Left cardiac atrium (tissue), 4 donors: ENCODE measurements at regions not wholly inside any gene's neighbourhood (a gene's known extent, or its start where the extent isn't known, plus 50 kb on each side); places are given as distances from the start of the nearest gene placed in this dataset.

Source experiments
- ATAC-seq, 2 donors: fragments of 200-7000 bp; cut with Tn5 transposase; one replicate each; pipeline ENCODE4 v1.9.1; 2020; ENCODE audit warnings: mild to moderate bottlenecking in 2 of 2, moderate library complexity in 2 of 2
- DNase-seq: peaks from one replicate; pipeline ENCODE4 v3.0.0-alpha.2; 2020
- intact Hi-C, 2 donors: fragments of 100-400 bp; cut with DNase I; formaldehyde crosslinking; loops; one replicate each; pipeline versions ENCODE4 v1.14.1 to v1.15.1; 2022 to 2023
- donor health status: DM: no; HTN: yes; CAD: no.
- donor health status: DM: no; HTN: yes; CAD: no; lungs with severe emphysema.
- donor health status: DM: yes; HTN: yes; CAD: no.
- donor health status: Dilated cardiomyopathy.

GRCh38 chr4:26082565-26082964, 168.5 kb downstream of the SMIM20 start:
- ATAC-seq (no peak), DNase-seq (no peak)
- intact Hi-C loops = loop anchor here (5.0 kb wide), 2 partner anchors 320 to 330 kb away; no protein-coding TSS in a partner anchor

GRCh38 chr4:26083987-26084386, 170.0 kb downstream of the SMIM20 start:
- ATAC-seq = peak in 1 of 2 donors; percentile 34
- no peak for DNase-seq
- intact Hi-C loops = loop anchor here (5.0 kb wide), 2 partner anchors 318 to 328 kb away; no protein-coding TSS in a partner anchor

GRCh38 chr4:26084414-26084813, 170.4 kb downstream of the SMIM20 start:
- no peak for DNase-seq
- intact Hi-C loops = loop anchor here (5.0 kb wide), 2 partner anchors 318 to 328 kb away; no protein-coding TSS in a partner anchor
- no peak for ATAC-seq

- DNase-seq (no peak), ATAC-seq (no peak)
- intact Hi-C loops = no loop called here
Observed at GRCh38 chr4:26085551-26085950, 171.5 kb downstream of the SMIM20 start.

GRCh38 chr4:26086621-26087441, 172.8 kb downstream of the SMIM20 start:
- ATAC-seq = peak; percentile 20 to 49
- intact Hi-C loops = no loop called here
- DNase-seq = no peak

- no peak for DNase-seq
Observed at GRCh38 chr4:26088433-26088928, 174.5 kb downstream of the SMIM20 start.

GRCh38 chr4:26093551-26093950, 179.5 kb downstream of the SMIM20 start:
- DNase-seq = no peak
- ATAC-seq = no peak
- intact Hi-C loops = no loop called here

More at GRCh38 chr4:26088433-26088928, 174.5 kb downstream of the SMIM20 start:
- intact Hi-C loops = no loop called here
- ATAC-seq = peak; percentile 20 to 74

GRCh38 chr4:26094076-26094475, 180.1 kb downstream of the SMIM20 start:
- ATAC-seq (no peak), DNase-seq (no peak)

GRCh38 chr4:26094911-26095310, 180.9 kb downstream of the SMIM20 start:
- ATAC-seq = no peak
- intact Hi-C loops = no loop called here
- DNase-seq = no peak

More at GRCh38 chr4:26094076-26094475, 180.1 kb downstream of the SMIM20 start:
- intact Hi-C loops = no loop called here

GRCh38 chr4:26099967-26100366, 185.9 kb downstream of the SMIM20 start:
- intact Hi-C loops = no loop called here
- ATAC-seq (no peak), DNase-seq (no peak)

- intact Hi-C loops = no loop called here
- ATAC-seq = no peak
- no peak for DNase-seq
Observed at GRCh38 chr4:26101011-26101410, 187.0 kb downstream of the SMIM20 start.

- intact Hi-C loops = no loop called here
- no peak for ATAC-seq
- no peak for DNase-seq
Observed at GRCh38 chr4:26104056-26104685, 190.2 kb downstream of the SMIM20 start.

GRCh38 chr4:26105337-26105736, 191.3 kb downstream of the SMIM20 start:
- DNase-seq (no peak), ATAC-seq (peak; percentile 57 to 82)
- intact Hi-C loops = no loop called here

GRCh38 chr4:26105815-26106699, 192.0 kb downstream of the SMIM20 start:
- intact Hi-C loops = no loop called here
- no peak for DNase-seq
- peak; percentile 44 to 70 for ATAC-seq

GRCh38 chr4:26106776-26107175, 192.8 kb downstream of the SMIM20 start:
- intact Hi-C loops = no loop called here
- DNase-seq = no peak
- no peak for ATAC-seq

- ATAC-seq (no peak), DNase-seq (no peak)
- intact Hi-C loops = no loop called here
Observed at GRCh38 chr4:26108054-26108453, 194.0 kb downstream of the SMIM20 start.

GRCh38 chr4:26110493-26110892, 196.5 kb downstream of the SMIM20 start:
- no peak for DNase-seq
- intact Hi-C loops = no loop called here
- ATAC-seq = no peak

GRCh38 chr4:26113339-26113940, 199.4 kb downstream of the SMIM20 start:
- ATAC-seq (no peak), DNase-seq (no peak)
- intact Hi-C loops = no loop called here

- DNase-seq (no peak), ATAC-seq (peak in 1 of 2 donors; percentile 95)
- intact Hi-C loops = no loop called here
Observed at GRCh38 chr4:26116057-26116456, 202.0 kb downstream of the SMIM20 start.
